ENCODE measurements at regions not wholly inside any gene's neighbourhood (a gene's known extent, or its start where the extent isn't known, plus 50 kb on each side); places are given as distances from the start of the nearest gene placed in this dataset.
"Not testable (repeated sequence)": the region's sequence is repeated elsewhere in the genome, so short reads cannot be mapped to it uniquely, and the experiment has no call there.

DNA sequence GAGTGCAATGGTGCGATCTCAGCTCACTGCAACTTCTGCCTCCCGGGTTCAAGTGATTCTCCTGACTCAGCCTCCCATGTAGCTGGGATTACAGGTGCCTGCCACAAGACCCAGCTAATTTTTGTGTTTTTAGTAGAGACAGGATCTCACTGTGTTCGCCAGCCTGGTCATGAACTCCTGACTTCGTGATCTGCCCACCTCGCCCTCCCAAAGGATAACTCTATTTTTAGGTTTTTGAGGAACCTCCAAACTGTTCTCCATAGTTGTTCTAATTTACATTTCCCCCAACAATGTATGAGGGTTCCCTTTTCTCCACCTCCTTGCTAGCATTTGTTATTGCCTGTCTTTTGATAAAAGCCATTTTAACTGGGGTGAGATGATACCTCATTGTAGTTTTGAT, 53.7 kb upstream of the ZCCHC2 start:
- TF ChIP-seq, protein P1, sequence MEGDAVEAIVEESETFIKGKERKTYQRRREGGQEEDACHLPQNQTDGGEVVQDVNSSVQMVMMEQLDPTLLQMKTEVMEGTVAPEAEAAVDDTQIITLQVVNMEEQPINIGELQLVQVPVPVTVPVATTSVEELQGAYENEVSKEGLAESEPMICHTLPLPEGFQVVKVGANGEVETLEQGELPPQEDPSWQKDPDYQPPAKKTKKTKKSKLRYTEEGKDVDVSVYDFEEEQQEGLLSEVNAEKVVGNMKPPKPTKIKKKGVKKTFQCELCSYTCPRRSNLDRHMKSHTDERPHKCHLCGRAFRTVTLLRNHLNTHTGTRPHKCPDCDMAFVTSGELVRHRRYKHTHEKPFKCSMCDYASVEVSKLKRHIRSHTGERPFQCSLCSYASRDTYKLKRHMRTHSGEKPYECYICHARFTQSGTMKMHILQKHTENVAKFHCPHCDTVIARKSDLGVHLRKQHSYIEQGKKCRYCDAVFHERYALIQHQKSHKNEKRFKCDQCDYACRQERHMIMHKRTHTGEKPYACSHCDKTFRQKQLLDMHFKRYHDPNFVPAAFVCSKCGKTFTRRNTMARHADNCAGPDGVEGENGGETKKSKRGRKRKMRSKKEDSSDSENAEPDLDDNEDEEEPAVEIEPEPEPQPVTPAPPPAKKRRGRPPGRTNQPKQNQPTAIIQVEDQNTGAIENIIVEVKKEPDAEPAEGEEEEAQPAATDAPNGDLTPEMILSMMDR (IDR thresholded peaks at IDR 0.05): not testable (repeated sequence)
- TF ChIP-seq POLR2AphosphoS5 (IDR thresholded peaks at IDR 0.05; ENCODE audit: low read depth, low read length); SIN3A (IDR thresholded peaks at IDR 0.05; ENCODE audit: borderline replicate concordance, insufficient read depth, low read depth, low read length): not testable (repeated sequence)
- TF ChIP-seq, protein P2, sequence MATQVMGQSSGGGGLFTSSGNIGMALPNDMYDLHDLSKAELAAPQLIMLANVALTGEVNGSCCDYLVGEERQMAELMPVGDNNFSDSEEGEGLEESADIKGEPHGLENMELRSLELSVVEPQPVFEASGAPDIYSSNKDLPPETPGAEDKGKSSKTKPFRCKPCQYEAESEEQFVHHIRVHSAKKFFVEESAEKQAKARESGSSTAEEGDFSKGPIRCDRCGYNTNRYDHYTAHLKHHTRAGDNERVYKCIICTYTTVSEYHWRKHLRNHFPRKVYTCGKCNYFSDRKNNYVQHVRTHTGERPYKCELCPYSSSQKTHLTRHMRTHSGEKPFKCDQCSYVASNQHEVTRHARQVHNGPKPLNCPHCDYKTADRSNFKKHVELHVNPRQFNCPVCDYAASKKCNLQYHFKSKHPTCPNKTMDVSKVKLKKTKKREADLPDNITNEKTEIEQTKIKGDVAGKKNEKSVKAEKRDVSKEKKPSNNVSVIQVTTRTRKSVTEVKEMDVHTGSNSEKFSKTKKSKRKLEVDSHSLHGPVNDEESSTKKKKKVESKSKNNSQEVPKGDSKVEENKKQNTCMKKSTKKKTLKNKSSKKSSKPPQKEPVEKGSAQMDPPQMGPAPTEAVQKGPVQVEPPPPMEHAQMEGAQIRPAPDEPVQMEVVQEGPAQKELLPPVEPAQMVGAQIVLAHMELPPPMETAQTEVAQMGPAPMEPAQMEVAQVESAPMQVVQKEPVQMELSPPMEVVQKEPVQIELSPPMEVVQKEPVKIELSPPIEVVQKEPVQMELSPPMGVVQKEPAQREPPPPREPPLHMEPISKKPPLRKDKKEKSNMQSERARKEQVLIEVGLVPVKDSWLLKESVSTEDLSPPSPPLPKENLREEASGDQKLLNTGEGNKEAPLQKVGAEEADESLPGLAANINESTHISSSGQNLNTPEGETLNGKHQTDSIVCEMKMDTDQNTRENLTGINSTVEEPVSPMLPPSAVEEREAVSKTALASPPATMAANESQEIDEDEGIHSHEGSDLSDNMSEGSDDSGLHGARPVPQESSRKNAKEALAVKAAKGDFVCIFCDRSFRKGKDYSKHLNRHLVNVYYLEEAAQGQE (IDR thresholded peaks at IDR 0.05; ENCODE audit: insufficient read depth in 1 of 2, low read depth in 2 of 2, low read length in 1 of 2): not testable (repeated sequence)
